H1 (cell line): ENCODE measurements at regions not wholly inside any gene's neighbourhood (a gene's known extent, or its start where the extent isn't known, plus 50 kb on each side); places are given as distances from the start of the nearest gene placed in this dataset.

Experiments used
- HDAC2 ChIP-seq, 2 experiments: fragments of 300-600 bp in 1 of 2; sonication (generic) in 1 of 2; IDR thresholded peaks; 2 replicates each; pipeline ENCODE4 v1.6.1; 2011 to 2012; ENCODE audit warnings: low read depth in 2 of 2, low read length in 2 of 2, mild to moderate bottlenecking in 2 of 2, moderate library complexity in 2 of 2, borderline replicate concordance in 1 of 2, inconsistent platforms in 1 of 2
- JUND ChIP-seq: IDR thresholded peaks from 2 replicates; pipeline ENCODE4 v1.6.1; 2011; ENCODE audit warnings: mild to moderate bottlenecking, improper control_type of control experiment, low read length
- SP4 ChIP-seq: IDR thresholded peaks from 2 replicates; pipeline ENCODE4 v1.6.1; 2012; ENCODE audit warnings: low read length, inconsistent platforms

- TF ChIP-seq HDAC2 (IDR thresholded peaks at IDR 0.05; ENCODE audit: borderline replicate concordance in 1 of 2, low read depth in 2 of 2, low read length in 2 of 2) (no peak), SP4 (no peak), JUND (no peak)
Observed at GRCh38 chr13:87582399-87582798, 88.8 kb upstream of the SLITRK5 start (continued).
